GM10266 (cell line): ENCODE measurements at regions not wholly inside any gene's neighbourhood (a gene's known extent, or its start where the extent isn't known, plus 50 kb on each side); places are given as distances from the start of the nearest gene placed in this dataset.
A peak's percentile ranks its signal among the peaks of the same experiment; 100 is the strongest.
"Not testable (repeated sequence)": the region's sequence is repeated elsewhere in the genome, so short reads cannot be mapped to it uniquely, and the experiment has no call there.

Source experiments
- DNase-seq: peaks from one replicate; pipeline ENCODE4 v3.0.0; 2012; ENCODE audit errors: extremely low spot score
- CTCF ChIP-seq: IDR thresholded peaks from 2 replicates; pipeline ENCODE4 v1.5.1; 2012; ENCODE audit warnings: mild to moderate bottlenecking, low read depth; ENCODE audit not compliant: control insufficient read depth, insufficient read depth; ENCODE audit errors: missing control alignments

- peak; percentile 46 for TF ChIP-seq CTCF
- peak; percentile 14 for DNase-seq
Observed at GRCh38 chr12:85424581-85425348, 144.7 kb downstream of the ALX1 start.

- no peak for DNase-seq
- no peak for TF ChIP-seq CTCF
Observed at GRCh38 chr12:85425349-85425612, 145.3 kb downstream of the ALX1 start.

GRCh38 chr12:85425926-85426325 is 145.9 kb downstream of the ALX1 start:
- DNase-seq = no peak
- no peak for TF ChIP-seq CTCF

- not testable (repeated sequence) for DNase-seq
Observed at GRCh38 chr12:85433148-85433547, 153.1 kb downstream of the ALX1 start.

- no peak for TF ChIP-seq CTCF
Observed at GRCh38 chr12:85440271-85440670, 160.3 kb downstream of the ALX1 start.

GRCh38 chr12:85441025-85441424 is 161.0 kb downstream of the ALX1 start:
- no peak for DNase-seq
- no peak for TF ChIP-seq CTCF

More at GRCh38 chr12:85440271-85440670, 160.3 kb downstream of the ALX1 start:
- DNase-seq = no peak

- no peak for DNase-seq
- peak; percentile 36 for TF ChIP-seq CTCF
Observed at GRCh38 chr12:85441741-85442140, 161.7 kb downstream of the ALX1 start.

GRCh38 chr12:85445060-85445938 is 165.3 kb downstream of the ALX1 start:
- DNase-seq = no peak
- no peak for TF ChIP-seq CTCF
